Islet of Langerhans (tissue), 1 donor: ENCODE measurements at regions not wholly inside any gene's neighbourhood (a gene's known extent, or its start where the extent isn't known, plus 50 kb on each side); places are given as distances from the start of the nearest gene placed in this dataset.
"Not testable (repeated sequence)": the region's sequence is repeated elsewhere in the genome, so short reads cannot be mapped to it uniquely, and the experiment has no call there.

Experiments used
- FAIRE-seq: peaks from one replicate; lab custom pipeline; 2011; peaks lifted over from hg19 to GRCh38; lab: Jason Lieb, UNC

- no peak for FAIRE-seq
Measured at GRCh38 chr1:166616206-166616605, 223.1 kb upstream of the POGK start.

DNA sequence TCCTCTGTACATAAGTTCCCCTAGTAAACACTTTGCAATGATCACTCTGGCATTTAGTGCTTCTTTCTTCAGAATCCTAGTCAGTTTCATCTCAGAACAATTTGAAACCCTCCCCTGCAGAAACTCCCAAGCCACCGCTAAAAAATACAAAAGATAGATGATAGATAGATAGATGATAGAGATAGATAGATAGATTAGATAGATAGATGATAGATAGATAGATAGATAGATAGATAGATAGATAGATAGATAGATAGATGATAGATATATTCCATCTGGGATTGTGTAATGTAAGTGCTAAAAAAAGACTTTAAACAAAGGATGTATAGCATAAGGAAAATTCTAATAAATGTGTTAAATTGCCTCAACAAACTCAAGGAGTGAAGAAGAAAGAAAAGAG is 212.6 kb upstream of the POGK start:
- no peak for FAIRE-seq

GRCh38 chr1:166627558-166627957 is 211.7 kb upstream of the POGK start:
- no peak for FAIRE-seq

- FAIRE-seq, result no peak
Measured at GRCh38 chr1:166628259-166628658, 211.0 kb upstream of the POGK start.

GRCh38 chr1:166629946-166630345 is 209.3 kb upstream of the POGK start:
- FAIRE-seq, result no peak

- FAIRE-seq, result no peak
Measured at GRCh38 chr1:166630369-166630768, 208.9 kb upstream of the POGK start.

DNA sequence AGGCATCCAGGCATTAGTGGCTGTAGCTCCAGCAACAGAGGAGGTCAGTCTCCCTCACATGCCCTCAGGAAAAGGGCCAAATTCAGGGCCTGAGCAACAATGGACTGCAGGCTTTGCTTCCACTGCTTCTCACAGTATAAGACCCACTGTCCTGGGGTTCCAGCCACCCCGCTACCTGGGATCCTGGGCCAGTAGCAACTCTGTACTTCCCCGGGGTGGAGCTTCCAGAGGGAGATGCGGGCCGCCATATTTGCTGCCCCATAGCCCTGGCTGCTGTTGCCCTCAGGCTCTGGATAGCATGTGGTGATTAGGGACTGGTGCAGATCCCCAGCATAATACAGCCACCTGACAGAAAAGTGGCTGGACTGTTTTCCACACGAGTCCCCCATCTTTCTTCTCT is 201.1 kb upstream of the POGK start:
- no peak for FAIRE-seq

DNA sequence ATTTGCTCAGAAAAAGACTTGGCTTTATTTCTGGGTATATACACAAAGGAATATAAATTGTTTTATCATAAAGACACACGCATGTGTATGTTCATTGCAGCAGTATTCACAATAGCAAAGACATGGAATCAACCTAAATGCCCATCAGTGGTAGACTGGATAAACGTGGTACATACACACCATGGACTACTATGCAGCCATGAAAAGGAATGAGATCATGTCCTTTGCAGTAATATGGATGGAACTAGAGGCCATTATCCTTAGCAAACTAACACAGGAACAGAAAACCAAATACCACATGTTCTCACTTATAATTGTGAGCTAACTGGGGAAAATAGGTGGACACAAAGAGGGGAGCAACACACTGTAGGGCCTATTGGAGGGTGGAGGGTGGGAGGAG is 182.0 kb upstream of the POGK start:
- not testable (repeated sequence) for FAIRE-seq

GRCh38 chr1:166666790-166667189 is 172.5 kb upstream of the POGK start:
- not testable (repeated sequence) for FAIRE-seq

GRCh38 chr1:166667600-166667999 is 171.7 kb upstream of the POGK start:
- FAIRE-seq, result not testable (repeated sequence)

DNA sequence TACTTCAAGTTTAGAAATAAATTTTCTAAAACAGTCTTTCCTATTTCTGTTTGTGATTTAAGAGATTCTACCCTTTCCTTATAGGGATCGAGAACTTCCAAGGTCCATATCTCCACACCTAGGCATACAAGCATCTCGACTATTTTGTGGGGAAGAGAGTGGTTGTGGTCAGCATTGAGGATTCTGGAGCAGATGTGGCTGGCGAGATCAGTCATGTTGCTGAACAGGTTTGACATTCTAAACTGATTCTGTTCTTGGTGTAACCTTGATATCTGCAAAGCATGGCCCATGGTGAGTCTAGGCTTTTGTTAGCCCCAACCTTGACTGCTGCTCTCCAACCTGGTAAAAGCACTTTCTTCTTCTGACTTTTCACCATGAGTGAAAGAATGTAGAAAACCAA is 167.6 kb upstream of the POGK start:
- FAIRE-seq, result no peak

DNA sequence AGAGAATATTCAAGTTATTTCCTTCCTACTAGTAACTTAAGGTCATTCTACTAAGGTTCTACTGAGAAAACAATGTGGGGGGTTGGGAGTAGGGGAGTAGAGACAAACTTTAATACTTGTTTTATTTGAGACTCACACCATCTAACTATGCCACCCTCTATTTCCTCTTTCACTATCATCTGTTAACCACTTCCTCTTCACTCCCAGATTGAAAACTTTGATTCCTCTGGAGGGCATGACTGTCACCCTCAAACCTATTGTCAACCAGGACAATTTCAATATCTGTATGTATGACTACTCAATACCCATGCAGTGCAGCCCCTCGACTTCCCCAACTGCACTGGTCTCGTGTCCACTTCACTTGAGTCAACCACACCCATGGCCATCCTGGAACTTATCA is 165.6 kb upstream of the POGK start:
- no peak for FAIRE-seq

- FAIRE-seq, result no peak
Measured at GRCh38 chr1:166675213-166675612, 164.1 kb upstream of the POGK start.

DNA sequence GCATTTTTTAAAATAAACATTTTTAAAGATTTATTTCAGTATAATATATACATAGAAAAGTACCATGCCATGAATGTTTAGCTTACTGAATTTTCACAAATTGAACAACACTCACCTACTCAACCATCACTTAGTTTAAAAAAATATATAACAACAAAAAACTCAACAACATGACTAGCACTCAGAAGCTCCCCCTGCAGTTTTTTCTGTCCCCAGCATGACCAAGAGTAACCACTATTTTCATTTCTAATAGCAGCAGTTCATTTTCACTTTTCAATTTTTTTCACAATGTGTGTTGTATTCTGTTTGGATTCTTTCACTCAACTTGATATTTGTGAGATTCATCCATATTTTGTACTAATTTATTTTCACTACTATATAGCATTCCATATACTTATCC is 162.3 kb upstream of the POGK start:
- FAIRE-seq, result no peak

DNA sequence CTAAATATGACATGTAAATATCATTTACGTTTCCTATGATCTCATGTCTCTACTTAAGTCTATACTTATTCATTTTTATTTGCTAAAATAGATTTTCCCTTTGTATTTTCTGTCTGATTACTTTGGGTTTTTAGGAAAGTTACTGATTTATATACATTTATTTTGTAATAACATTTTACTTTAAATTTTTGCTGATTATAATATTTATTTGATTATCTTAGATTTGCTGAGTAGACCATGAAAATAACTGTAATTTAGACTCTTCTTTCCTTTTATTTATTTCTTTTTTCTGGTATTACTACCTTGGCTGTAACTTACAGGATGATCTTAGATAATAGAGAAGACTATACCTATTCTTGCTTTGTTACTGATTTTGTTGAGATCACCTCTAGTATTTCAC is 159.9 kb upstream of the POGK start:
- FAIRE-seq, result no peak

DNA sequence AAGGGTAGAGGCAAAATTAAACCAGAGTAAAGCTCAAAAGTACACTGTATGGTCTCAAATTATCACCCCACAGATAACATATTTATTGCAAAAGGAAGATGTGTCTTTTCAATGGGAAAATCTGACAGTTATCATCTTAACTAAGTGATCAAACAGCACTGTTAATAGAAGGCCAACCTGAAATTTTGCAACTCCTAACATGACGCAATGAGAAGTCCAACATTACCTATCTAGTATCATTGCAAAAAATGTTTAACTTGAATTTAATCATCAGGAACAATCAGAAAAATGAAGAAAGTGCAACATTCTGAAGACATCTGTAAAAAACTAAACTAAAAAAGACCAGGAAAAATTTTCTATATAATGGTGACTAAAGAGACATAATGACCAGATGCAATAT is 156.7 kb upstream of the POGK start:
- FAIRE-seq, result no peak

DNA sequence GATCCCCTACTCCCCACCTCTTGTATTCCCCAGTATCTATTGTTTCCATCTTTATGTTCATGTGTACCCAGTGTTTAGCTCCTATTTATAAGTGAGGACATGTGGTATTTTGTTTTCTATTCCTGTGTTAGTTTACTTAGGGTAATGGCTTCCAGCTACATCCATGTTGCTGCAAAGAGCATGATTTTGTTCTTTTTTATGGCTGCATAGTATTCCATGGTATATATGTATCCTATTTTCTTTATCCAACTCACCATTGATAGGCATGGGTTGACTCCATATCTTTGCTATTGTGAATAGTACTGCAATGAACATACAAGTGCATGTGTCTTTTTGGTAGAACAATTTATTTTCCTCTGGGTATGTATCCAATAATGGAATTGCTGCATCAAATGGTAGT is 154.6 kb upstream of the POGK start:
- not testable (repeated sequence) for FAIRE-seq

DNA sequence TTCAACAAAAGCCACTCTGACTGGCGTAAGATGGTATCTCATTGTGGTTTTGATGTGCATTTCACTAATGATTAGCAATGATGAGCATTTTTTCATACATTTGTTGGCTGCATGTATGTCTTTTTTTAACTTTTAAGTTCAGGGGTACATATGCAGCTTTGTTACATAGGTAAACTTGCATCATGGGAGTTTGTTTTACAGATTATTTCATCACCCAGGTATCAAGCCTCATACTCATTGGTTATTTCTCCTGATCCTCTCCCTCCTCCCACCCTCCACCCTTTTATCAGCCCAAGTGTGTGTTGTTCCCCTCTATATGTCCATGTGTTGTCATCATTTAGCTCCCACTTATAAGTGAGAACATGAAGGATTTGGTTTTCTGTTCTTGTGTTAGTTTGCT is 154.1 kb upstream of the POGK start:
- FAIRE-seq, result no peak

- FAIRE-seq, result not testable (repeated sequence)
Measured at GRCh38 chr1:166685891-166686290, 153.4 kb upstream of the POGK start.

- FAIRE-seq, result not testable (repeated sequence)
Measured at GRCh38 chr1:166690596-166690995, 148.7 kb upstream of the POGK start.

- no peak for FAIRE-seq
Measured at GRCh38 chr1:166691476-166691875, 147.8 kb upstream of the POGK start.

DNA sequence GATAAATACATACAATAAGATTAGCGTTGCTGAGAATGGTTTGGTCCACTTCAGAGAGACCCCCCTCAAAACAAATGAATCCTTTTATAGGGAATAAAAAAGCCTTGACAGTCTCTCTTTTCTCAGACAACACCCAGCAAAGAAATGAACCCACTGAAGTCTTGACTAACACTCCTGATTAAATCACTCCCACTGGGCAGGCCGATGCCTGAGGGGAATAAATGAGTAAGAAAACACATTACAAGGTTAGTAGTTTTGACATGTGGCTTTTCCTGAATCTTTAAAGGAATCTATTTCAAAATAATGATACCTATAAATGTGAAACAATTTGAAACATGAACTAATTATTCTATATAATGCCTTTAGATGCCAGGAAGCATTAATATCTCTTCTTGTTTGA is 146.9 kb upstream of the POGK start:
- FAIRE-seq, result no peak

DNA sequence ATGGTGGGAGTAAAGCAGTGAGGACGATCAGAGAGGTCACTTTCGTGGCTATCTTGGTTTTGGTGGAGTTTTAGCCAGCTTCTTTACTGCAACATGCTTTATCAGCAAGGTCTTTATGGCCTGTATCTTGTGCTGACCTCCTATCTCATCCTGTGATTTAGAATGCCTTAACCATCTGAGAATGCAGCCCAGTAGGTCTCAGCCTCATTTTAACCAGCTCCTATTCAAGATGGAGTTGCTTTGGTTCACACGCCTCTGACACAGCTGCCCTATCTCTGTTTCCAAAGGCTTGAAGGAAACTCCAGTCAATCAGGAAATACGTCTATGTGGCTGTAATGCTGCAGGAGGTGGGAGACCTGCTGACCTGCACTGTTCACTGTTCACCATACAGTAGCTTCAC is 146.1 kb upstream of the POGK start:
- FAIRE-seq, result no peak

DNA sequence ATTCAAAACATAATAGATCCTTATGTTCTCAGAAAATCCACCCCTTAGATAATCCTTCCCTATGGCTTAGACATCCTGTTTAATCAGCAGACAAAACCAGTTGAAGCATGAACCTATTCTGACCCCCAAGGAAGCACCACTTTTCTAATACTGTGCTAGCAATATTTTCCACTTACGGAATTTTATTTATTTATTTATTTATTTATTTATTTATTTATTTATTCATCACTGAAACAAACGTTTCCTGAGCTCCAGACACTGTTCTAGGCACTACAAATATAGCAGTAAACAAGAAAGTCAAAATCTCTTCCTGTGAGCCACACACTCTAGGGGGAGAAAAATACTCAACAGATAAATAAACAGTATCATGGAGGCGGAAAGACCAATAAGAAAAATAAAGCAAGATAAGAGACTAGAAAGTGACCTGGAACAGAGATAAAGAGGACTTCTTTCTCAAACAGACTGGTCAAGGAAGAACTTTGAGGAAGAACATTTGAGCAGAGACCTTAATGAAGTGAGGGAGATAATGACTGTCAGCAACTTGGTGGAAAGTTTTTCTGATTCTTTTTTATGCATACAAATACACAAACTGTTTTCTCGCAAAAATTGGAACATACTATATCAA is 145.5 kb upstream of the POGK start:
- no peak for FAIRE-seq

DNA sequence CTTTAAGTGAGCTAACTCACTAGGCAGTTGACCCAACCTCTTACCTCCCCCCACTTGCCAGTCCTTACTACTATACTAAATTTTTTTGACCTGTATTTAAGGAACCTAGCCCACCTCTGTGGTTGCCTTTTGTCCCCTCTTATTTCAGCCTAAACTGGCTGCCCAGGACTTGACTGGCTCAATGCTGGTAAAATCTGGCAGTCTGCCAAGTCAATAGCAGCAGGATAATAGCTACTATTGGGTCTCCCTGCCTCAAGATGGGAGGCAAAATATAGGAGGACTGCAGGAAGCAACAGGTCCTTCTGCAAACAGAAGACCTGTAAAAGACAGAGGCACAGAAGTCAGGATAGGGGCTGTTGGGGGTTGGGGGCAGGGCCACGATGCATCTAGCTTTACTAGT is 144.2 kb upstream of the POGK start:
- FAIRE-seq, result no peak
